ENCODE measurements at regions not wholly inside any gene's neighbourhood (a gene's known extent, or its start where the extent isn't known, plus 50 kb on each side); places are given as distances from the start of the nearest gene placed in this dataset.

- TF ChIP-seq CREB1 (IDR thresholded peaks at IDR 0.05; ENCODE audit: low read depth) = no peak
- TF ChIP-seq RUNX3 (IDR thresholded peaks at IDR 0.05; ENCODE audit: low read length) = no peak
- TF ChIP-seq RELA (IDR thresholded peaks at IDR 0.05; ENCODE audit: borderline replicate concordance, partially characterized antibody) = no peak
- no peak for TF ChIP-seq RAD21 (IDR thresholded peaks at IDR 0.05; ENCODE audit: insufficient read depth, low read depth, low read length)
- no peak for TF ChIP-seq RAD51 (IDR thresholded peaks at IDR 0.05)
- no peak for TF ChIP-seq IRF3 (IDR thresholded peaks at IDR 0.05)
Observed at GRCh38 chr5:67292201-67292940, 95.8 kb upstream of the CD180 start (continued).

- ATAC-seq (no peak), FAIRE-seq (no peak), DNase-seq (ENCODE audit: low read depth, low spot score) (no peak)
- Histone ChIP-seq H3K27ac (ENCODE audit: control insufficient read depth, insufficient read depth) (no peak overlapping the region), H3K27me3 (replicated peaks in 1 of 2; ENCODE audit: control insufficient read depth in 2 of 2, insufficient read depth in 2 of 2, low read length in 1 of 2) (no peaks in the 10 kb centered on the region), H3K36me3 (ENCODE audit: control insufficient read depth in 2 of 2, insufficient read depth in 2 of 2, low read length in 1 of 2) (no peaks in the 10 kb centered on the region), H3K79me2 (ENCODE audit: control insufficient read depth, insufficient read depth, low read length) (no peaks in the 10 kb centered on the region), H3K9me3 (replicated peaks; ENCODE audit: control insufficient read depth, insufficient read depth, low read length) (no peaks in the 10 kb centered on the region), H3K9ac (ENCODE audit: control insufficient read depth, insufficient read depth, low read length) (no peak overlapping the region), H3K4me1 (ENCODE audit: control insufficient read depth, insufficient read depth, low read length) (no peaks in the 10 kb centered on the region), H2AFZ (ENCODE audit: control insufficient read depth, low read depth, low read length) (no peak overlapping the region), H3K4me2 (ENCODE audit: control insufficient read depth, insufficient read depth) (no peak overlapping the region), H3K4me3 (no peak overlapping the region), H4K20me1 (ENCODE audit: control insufficient read depth, insufficient read depth) (no peaks in the 10 kb centered on the region)
- BruUV-seq (replicated peaks) = no TSS peak
- 64% methylated on average over 7 of the region's 7 CpGs for WGBS (ENCODE audit: insufficient coverage, insufficient replicate concordance, low lambda C conversion rate, missing lambda C conversion rate)
- TF ChIP-seq NFYB (IDR thresholded peaks at IDR 0.05; ENCODE audit: insufficient read depth, low read depth, low read length) (no peak), RFX5 (IDR thresholded peaks at IDR 0.05; ENCODE audit: low read depth, low read length) (no peak), STAT3 (IDR thresholded peaks at IDR 0.05; ENCODE audit: low read depth, low read length) (no peak), ZNF207 (IDR thresholded peaks at IDR 0.05; ENCODE audit: borderline replicate concordance) (no peak), RBBP5 (conservative IDR thresholded peaks at IDR 0.05) (no peak), BCLAF1 (IDR thresholded peaks at IDR 0.05) (no peak), NR2C2 (IDR thresholded peaks at IDR 0.05; ENCODE audit: borderline replicate concordance, control insufficient read depth, insufficient read length, low read depth) (no peak), NFIC (IDR thresholded peaks at IDR 0.05; ENCODE audit: low read depth, low read length) (no peak), JUND (IDR thresholded peaks at IDR 0.05; ENCODE audit: low read depth, low read length) (no peak), IKZF2 (IDR thresholded peaks at IDR 0.05) (no peak), KDM1A (IDR thresholded peaks at IDR 0.05; ENCODE audit: borderline replicate concordance) (no peak), MYC (IDR thresholded peaks at IDR 0.05; ENCODE audit: insufficient read depth, insufficient read length, insufficient replicate concordance, low read length, severe bottlenecking) (no peak), SREBF2 (IDR thresholded peaks at IDR 0.05; ENCODE audit: low read length) (no peak)
- ChIA-PET RAD21 (ENCODE audit: unreplicated experiment) (no interaction called here), POLR2A (no interaction called here), SMC1A (ENCODE audit: uncharacterized antibody, unreplicated experiment) (no interaction called here), CTCF (interaction anchor here (0.7 kb wide), 1 partner anchor 46 kb away, joined by 3 read pairs; no protein-coding TSS in a partner anchor)
- in situ Hi-C loops (cut with MboI) = no loop called here
- intact Hi-C loops (cut with micrococcal nuclease; ENCODE audit: unreplicated experiment) = no loop called here
Observed at GRCh38 chr5:67291671-67292070, 95.1 kb upstream of the CD180 start.
